ENCODE measurements at regions not wholly inside any gene's neighbourhood (a gene's known extent, or its start where the extent isn't known, plus 50 kb on each side); places are given as distances from the start of the nearest gene placed in this dataset.

DNA sequence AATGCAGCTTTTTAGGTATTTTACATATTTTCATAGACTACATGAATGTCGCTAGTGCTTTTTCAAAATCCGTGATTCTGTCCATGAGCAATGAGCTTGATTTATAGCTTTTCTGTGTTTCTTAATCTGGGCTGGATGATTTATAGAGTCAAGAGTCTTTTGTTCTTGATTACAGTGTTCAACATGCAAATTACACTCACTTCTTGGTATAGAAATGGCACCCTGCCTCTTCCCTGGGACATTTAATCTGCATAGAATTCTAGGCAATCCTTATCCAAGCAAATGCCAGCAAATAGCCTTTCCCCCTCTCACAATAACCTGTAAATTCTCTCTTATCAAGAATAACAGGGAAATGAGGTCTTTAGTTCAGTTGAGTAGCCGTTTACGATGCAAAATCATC, 246.2 kb upstream of the SEMA3C start:
- H3K4me1 ChIP-seq, result no peaks in the 10 kb centered on the region
- no peak overlapping the region for H3K27ac ChIP-seq
- H3K9me3 ChIP-seq, result no peaks in the 10 kb centered on the region
- TF ChIP-seq CTCF (IDR thresholded peaks at IDR 0.05), result no peak
- TF ChIP-seq POLR2A (IDR thresholded peaks at IDR 0.05), result no peak
- DNase-seq, result no peak
- H3K27me3 ChIP-seq, result no peaks in the 10 kb centered on the region
- no peaks in the 10 kb centered on the region for H3K36me3 ChIP-seq
- no peak overlapping the region for H3K4me3 ChIP-seq

DNA sequence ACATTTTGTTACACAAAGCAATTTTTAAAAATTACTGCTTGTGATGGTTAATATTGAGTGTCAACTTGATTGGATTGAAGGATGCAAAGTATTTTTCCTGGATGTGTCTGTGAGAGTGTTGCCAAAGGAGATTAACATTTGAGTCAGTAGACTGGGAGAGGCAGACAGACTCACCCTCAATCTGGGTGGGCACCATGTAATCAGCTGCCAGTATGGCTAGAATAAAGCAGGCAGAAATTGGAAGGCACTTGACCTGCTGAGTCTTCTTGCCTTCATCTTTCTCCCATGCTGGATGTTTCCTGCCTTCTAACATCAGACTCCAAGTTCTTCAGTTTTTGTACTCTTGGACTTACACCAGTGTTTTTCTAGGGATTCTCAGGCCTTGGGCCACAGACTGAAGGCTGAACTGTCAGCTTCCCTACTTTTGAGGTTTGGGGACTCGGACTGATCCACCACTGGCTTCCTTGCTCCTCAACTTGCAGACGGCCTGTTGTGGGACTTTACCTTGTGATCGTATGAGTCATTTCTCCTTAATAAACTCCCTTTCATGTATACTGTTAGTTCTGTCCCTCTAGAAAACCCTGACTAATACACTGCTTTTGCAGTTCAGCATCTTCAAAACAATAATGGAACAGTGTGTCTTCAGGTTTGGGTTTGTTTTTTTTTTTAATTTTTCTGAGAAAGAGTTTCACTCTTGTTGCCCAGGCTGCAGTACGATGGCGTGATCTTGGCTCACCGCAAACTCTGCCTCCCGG, 244.1 kb upstream of the SEMA3C start:
- Histone ChIP-seq H3K27ac (no peak overlapping the region), H3K9me3 (no peaks in the 10 kb centered on the region), H3K4me3 (no peak overlapping the region), H3K36me3 (no peaks in the 10 kb centered on the region), H3K4me1 (no peaks in the 10 kb centered on the region), H3K27me3 (no peaks in the 10 kb centered on the region)
- DNase-seq, result no peak
- TF ChIP-seq POLR2A (IDR thresholded peaks at IDR 0.05) (no peak), CTCF (IDR thresholded peaks at IDR 0.05) (no peak)

DNA sequence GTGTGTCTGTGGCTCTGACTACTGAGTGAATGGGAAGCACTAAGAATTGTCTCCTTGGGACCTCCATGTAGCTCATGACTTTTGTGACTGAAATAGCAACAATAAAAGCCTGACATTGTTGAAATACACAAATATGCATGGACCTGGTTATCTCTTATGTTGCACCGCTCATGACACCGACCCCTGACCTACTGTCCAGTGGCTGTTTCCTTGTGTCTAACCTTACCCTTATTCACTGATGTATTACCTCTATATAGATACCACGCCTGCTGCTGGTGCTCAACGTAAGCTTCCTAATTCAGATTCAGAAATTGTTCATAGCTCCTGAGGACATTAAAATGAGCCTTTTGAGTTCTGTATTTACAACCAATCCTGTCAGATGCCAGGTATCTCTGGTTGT, 243.4 kb upstream of the SEMA3C start:
- Histone ChIP-seq H3K4me1 (no peaks in the 10 kb centered on the region), H3K36me3 (no peaks in the 10 kb centered on the region), H3K4me3 (no peak overlapping the region), H3K9me3 (no peaks in the 10 kb centered on the region), H3K27me3 (no peaks in the 10 kb centered on the region), H3K27ac (no peak overlapping the region)
- no peak for TF ChIP-seq CTCF (IDR thresholded peaks at IDR 0.05)
- TF ChIP-seq POLR2A (IDR thresholded peaks at IDR 0.05), result no peak
- no peak for DNase-seq

DNA sequence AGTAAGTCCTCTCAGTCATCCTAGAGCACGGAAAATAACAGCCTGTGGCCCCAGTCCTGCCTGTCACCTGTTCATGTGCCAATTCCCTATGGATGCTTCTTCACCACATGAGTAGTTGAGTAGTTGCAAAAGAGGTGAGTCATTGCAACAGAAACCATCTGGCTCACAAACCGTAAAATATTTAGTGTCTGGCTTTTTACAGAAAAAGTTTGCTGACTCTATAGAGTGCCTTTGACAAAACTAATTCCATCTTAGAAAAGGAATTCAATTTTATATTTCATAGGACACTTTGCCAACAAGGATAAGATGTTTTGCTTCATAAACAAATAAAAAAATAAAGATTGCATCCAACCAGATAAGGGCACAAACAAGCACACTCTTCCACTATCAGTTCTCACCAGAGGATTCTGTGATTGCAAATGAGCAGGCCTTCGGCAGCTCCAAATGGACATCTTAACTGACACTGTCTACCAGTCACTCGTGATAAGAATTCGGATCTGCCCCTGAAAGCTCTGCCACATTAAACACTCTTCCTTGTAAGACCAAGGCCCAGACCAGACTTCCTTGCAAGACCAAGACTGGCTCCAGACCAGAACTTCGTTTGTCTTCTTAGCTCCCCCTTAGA, 242.7 kb upstream of the SEMA3C start:
- DNase-seq, result no peak
- no peak for TF ChIP-seq CTCF (IDR thresholded peaks at IDR 0.05)
- TF ChIP-seq POLR2A (IDR thresholded peaks at IDR 0.05), result no peak
- Histone ChIP-seq H3K4me1 (no peaks in the 10 kb centered on the region), H3K27ac (no peak overlapping the region), H3K4me3 (no peak overlapping the region), H3K9me3 (no peaks in the 10 kb centered on the region), H3K36me3 (no peaks in the 10 kb centered on the region), H3K27me3 (no peaks in the 10 kb centered on the region)

DNA sequence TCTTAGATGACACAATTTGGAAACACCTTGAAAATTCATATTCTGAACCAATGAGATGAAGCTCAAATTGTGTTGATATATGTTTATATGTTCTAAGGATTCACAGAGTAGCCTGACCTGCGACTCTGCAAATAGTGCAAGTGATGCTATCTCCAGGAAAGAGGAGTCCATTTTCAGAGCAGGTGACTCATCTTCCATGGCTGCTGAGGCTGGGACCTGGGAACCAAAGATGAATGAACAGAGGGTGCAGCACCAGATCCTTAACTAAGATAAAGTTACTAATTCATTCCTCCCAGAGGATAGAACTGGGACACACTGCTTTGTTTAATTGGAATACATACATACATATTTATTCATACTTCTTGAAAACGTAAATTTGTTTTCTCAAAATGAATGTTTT, 240.6 kb upstream of the SEMA3C start:
- Histone ChIP-seq H3K4me1 (no peaks in the 10 kb centered on the region), H3K36me3 (no peaks in the 10 kb centered on the region), H3K9me3 (no peaks in the 10 kb centered on the region), H3K4me3 (no peak overlapping the region), H3K27me3 (no peaks in the 10 kb centered on the region), H3K27ac (no peak overlapping the region)
- no peak for TF ChIP-seq POLR2A (IDR thresholded peaks at IDR 0.05)
- no peak for TF ChIP-seq CTCF (IDR thresholded peaks at IDR 0.05)
- no peak for DNase-seq
